NCI-H1930 (cell line): ENCODE measurements at regions not wholly inside any gene's neighbourhood (a gene's known extent, or its start where the extent isn't known, plus 50 kb on each side); places are given as distances from the start of the nearest gene placed in this dataset.

Source experiments
- DNase-seq, 2 experiments: peaks; one replicate each; lab custom pipeline; 2025; lab: John Stamatoyannopoulos, UW

- DNase-seq = no peak
Measured at GRCh38 chr12:127663716-127664115, 603.3 kb upstream of the TMEM132C start.

DNA sequence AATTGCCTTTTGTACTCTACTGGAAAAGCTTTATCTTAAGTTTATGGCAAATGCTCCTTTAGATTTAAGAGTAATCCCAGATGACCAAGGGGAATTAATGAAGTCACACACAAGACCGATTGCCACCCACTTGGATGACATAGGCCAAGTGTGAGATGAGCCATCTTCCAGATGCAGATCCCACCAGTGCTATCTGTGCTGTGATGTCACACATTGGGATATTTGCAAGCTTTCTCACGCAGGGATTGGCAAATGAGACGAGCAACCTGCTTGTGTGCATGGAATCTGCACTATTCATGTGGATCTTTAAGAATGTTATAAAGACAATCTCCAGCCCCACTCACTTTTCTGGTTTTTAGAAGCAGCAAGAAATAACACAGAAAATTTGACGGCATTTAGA is 602.1 kb upstream of the TMEM132C start:
- no peak for DNase-seq

DNA sequence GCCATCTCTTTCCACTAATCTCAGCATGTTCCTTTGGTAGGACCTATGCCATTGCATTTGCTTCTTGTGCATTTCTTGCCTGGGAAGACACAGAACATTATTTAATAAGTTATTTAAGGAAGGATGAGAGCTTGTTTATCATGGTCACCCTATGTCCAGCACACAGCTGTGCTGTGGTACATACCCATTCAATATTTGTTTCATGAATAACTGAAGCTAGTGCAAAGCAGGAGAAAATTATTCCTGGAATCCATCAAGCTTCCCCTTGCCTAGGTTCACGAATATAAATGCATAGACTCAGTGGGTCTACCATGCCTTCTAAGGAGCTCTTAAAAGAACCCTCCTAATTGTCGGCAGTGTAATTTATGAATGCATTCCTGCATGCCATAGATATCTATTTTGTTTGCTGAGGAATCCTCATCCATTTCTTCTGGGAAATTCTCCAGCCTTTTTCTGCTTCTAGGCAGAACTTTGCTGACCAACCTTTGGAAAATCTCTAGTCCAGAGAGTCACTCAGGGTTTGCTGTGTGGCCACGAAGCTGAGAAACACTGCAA is 599.8 kb upstream of the TMEM132C start:
- no peak for DNase-seq

- DNase-seq = no peak
Measured at GRCh38 chr12:127670294-127670693, 596.7 kb upstream of the TMEM132C start.

- DNase-seq = no peak
Measured at GRCh38 chr12:127670796-127671195, 596.2 kb upstream of the TMEM132C start.

DNA sequence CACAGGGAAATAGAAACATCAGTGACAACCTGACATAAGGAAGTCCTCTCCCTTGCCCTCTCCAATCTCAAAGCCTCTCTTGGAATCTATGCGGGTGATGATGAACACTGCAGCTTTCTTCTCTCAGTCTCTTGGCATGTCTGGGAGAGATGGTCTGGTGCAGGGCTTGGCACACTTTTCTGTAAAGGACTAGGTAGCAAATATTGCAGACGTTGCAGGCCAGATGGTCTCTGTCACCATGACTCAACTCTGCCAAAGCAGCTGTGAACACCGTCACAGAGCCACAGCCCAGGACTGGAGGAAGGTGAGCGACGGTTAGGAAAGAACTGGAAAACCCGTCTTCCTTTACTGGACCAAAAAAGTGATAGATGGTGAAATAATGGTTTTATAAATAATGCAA is 591.0 kb upstream of the TMEM132C start:
- no peak for DNase-seq

DNA sequence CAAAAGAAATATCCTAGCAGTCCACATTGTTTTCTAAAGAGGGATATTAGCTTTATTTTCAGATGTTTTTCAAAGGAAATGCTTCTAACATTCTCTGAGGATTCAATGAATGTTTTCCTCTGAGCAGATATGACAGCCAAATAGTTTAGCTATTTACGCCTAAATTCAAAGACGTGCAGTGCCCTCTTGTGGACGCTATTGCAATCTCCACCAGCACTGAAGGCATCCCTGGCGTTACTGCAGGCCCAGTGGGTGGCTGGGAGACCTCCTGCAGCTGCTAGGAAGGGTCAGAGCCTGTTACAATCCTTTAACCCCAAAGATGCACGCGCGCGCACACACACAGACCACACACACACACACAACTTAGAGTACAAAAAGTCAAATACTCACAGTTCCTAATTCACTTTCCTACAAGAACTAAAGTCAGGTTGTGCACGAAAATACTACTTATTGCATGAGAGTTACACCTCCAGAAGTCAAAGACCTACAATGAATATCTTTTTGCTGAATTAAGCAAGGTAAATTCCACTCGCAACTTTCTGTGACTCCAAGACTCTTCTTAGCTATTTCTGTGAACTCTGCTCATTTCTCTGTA is 589.3 kb upstream of the TMEM132C start:
- peak; percentile 24 to 62 for DNase-seq

GRCh38 chr12:127678945-127679344 is 588.0 kb upstream of the TMEM132C start:
- DNase-seq = no peak

DNA sequence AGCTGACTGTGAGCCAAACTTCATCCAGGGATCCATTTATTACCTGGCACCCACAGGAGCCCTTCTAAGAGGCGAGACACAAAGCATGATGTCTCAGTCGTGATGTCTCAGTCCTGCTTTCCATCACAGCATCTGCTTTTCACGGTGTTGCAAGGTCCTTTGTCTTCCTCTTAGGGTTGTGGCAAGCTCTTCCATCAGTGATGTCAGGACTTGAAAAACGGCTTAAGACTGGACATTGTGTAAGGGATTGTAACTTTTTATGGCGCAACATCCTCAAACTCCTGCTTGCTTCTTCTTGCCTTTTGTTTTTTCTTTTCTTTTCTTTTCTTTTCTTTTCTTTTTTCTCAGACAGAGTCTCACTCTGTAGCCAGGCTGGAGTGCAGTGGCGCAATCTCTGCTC is 586.5 kb upstream of the TMEM132C start:
- DNase-seq = no peak

GRCh38 chr12:127681151-127681754 is 585.7 kb upstream of the TMEM132C start:
- no peak for DNase-seq

GRCh38 chr12:127685491-127685890 is 581.5 kb upstream of the TMEM132C start:
- DNase-seq = no peak

DNA sequence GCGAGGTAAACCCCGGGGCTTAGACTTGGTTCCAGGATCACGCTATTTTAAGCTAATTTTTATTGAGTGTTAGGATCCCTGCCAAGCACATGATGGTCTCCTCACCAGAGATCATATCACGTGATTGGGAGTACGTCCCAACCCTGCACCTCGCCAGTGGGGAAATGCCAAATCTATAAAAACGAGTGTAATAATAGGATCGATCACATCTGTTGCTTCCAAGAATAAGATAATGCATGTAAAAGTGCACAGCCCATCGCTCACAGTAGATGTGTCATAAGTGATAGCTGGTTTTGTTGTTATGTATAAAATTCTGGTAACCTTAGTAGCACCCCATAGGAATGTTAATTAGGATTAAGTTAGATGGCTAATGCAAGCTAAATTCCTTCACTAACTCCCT is 581.0 kb upstream of the TMEM132C start:
- DNase-seq = no peak

DNA sequence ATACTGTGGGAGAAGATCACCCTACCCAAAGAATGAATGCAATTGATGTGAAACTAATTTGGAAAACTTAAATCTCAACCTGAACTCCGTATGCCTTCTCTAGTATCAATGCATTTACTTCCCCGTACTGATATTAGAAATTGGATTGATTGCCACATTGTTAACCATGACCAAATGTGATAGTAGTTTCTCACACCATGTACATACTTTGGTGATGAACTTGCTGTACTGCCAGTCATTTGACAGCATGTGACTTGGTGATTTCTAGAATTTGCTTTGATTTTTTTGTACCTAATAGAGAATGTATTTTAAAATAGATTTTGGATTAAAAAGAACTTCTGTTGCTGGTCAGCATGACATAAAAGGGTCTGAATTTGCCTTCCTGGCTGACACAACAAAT is 579.8 kb upstream of the TMEM132C start:
- no peak for DNase-seq

DNA sequence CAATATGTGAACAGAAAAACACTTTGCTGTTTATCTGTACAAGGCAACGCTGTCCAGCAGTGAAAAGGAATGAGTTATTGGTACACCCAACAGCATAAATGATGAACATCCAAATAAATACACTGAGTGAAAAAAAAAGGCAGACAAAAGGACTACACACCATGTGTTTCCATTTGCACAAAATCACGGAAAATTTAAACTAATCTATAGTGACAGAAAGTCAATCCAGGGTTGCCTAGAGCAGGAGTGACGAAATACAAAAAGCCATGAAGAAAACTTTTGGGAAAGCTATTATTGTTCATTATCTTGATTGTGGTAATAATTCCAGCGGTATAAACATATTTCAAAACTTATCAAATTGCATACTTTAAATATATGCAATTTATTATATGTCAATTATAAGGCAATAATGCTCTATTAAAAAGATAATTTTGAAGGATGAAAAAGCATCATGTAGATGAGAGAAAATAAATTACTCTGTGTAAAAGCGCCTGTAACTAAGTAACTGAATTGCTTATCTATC is 578.0 kb upstream of the TMEM132C start:
- no peak for DNase-seq

GRCh38 chr12:127690161-127690560 is 576.8 kb upstream of the TMEM132C start:
- DNase-seq = no peak

DNA sequence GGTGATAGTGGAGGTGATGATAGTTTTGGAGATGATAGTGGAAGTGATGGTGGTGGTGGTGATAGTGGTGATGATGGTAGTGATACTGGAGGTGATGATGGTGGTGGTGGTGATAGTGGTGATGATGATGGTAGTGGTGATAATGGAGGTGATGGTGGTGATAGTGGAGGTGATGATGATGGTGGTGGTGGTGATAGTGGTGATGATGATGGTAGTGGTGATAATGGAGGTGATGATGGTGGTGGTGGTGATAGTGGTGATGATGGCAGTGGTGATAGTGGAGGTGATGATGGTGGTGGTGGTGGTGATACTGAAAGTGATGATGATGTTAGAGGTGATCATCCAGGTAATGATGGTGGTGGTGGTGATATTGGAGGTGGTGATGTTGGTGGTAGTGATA is 570.0 kb upstream of the TMEM132C start:
- no peak for DNase-seq

DNA sequence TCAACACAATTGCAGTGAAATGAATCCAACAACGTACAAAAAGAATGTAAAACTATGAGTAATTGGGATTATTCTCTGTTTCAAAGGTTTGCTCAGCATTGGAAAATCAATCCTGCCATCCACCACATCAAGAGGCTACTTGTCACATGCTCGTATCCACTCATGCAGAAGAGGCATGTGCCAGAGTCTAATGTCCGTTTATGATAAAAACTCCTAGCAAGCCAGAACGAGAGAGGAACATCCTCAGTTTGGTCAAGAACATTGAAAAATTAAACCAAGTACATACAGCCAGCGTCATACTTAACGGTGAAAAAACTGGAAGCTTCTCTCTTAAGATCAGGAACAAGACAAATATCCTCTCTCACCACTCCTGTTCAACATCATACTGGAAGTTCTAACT is 563.9 kb upstream of the TMEM132C start:
- DNase-seq = no peak

DNA sequence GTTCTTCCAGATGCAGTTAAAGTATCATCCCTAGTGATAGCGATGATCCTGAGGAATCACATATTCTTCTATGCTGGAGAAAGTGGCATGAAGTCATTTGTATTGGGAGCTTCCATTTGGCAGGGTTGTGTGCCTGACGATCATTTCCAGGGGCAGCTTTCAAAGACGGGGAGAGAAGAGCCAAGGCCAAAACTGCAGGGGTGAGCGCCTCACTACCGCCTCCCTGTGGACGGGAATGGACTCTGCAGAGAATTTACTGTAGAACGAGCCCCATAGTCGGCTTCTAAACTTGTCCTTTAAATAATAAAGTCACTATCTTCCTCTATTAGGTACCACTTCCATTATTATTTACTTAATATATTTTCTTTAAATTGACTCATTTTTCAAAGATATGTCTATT is 555.9 kb upstream of the TMEM132C start:
- no peak for DNase-seq

GRCh38 chr12:127712561-127712960 is 554.4 kb upstream of the TMEM132C start:
- no peak for DNase-seq

- DNase-seq = no peak
Measured at GRCh38 chr12:127716166-127716565, 550.8 kb upstream of the TMEM132C start.

GRCh38 chr12:127717278-127717677 is 549.7 kb upstream of the TMEM132C start:
- no peak for DNase-seq

DNA sequence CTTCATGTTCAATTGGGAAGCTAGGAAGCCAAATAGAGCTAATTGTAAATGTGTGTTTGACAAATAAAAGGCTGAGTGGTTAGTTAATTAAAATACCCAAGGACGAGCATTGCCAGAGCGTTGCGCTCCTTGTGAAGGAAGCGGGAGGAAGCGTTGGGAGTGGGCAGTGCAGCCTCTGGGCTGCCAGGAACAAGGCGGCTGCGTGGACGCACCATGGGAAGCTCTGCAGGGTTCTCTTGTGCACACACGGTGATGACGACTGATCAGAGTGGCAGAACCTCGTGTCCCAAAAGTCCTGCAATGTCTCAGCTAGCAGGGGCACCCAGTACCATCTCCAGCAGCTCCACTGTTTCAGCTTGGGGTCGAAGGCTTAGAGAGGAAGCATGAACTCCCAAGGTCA is 546.6 kb upstream of the TMEM132C start:
- no peak for DNase-seq

- DNase-seq = no peak
Measured at GRCh38 chr12:127722611-127723010, 544.4 kb upstream of the TMEM132C start.

DNA sequence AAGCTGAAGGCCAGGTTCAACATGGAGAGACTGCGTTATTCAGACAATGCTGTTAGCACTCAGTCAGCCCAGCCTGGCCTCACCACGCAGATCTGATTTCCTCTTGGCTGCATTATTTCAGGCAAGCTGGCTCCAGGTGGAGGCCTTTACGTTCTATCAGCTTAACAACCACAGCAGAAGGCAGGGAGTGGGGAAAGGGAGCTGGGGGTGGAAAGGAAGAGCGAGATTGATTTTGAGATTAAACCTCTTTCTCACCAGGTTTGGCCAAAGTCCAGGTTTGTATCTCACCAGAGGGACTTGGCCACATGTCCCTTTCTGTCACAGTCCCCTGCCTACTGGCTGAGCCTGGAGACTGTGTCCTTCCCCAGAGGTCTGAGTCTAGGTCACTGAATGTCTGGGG is 543.7 kb upstream of the TMEM132C start:
- DNase-seq = no peak
